Activated naive CD8-positive, alpha-beta T cell treated with anti-CD3 and anti-CD28 coated beads, Interleukin-2, amount 50 U/mL, for 16 hours (primary cell): ENCODE measurements at regions not wholly inside any gene's neighbourhood (a gene's known extent, or its start where the extent isn't known, plus 50 kb on each side); places are given as distances from the start of the nearest gene placed in this dataset.
"Not testable (repeated sequence)": the region's sequence is repeated elsewhere in the genome, so short reads cannot be mapped to it uniquely, and the experiment has no call there.

Experiments
- DNase-seq: peaks from one replicate; pipeline ENCODE4 v3.0.0-alpha.2; 2020; ENCODE audit warnings: low read depth, low spot score

DNA sequence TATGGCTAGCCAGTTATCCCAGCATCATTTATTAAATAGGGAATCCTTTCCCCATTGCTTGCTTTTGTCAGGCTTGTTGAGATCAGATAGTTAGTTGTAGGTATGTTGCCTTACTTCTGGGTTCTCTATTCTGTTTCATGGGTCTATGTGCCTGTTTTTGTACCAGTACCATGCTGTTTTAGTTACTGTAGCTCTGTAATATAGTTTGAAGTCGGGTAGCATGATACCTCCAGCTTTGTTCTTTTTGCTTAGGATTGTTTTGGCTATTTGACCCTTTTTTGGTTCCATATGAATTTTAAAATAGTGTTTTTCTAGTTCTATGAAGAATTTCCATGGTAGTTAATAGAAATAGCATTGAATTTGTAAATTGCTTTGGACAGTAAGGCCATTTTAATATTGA lies 300.5 kb downstream of the PTGER3 start:
- not testable (repeated sequence) for DNase-seq

DNA sequence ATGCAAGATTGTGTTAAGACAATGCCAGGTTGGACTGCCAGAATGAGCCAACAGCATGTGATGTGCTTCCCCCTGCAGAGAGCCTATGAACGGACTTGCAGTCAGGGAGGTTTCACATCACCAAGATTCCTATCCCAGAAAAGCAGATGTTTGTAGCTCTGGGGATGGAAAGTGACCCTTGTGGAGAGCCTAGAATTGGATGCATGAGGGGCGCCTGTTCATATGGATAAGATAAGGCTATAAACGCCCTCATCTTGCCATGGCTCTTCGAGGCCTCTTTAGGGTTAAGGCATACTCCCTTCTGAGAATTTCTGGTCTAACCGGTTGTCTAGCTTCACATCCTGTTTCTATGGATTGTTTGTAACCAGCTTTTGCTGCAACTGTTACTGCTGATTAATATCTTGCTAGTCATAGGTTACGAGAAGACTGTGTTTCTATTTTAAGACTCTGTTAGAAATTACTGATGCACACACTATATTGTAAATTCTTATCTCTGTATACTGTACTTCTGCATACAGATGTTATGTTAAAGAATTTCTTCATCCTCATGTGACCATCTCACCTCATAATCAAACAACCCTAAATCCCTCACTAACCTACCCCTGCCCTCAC lies 295.8 kb downstream of the PTGER3 start:
- not testable (repeated sequence) for DNase-seq

DNA sequence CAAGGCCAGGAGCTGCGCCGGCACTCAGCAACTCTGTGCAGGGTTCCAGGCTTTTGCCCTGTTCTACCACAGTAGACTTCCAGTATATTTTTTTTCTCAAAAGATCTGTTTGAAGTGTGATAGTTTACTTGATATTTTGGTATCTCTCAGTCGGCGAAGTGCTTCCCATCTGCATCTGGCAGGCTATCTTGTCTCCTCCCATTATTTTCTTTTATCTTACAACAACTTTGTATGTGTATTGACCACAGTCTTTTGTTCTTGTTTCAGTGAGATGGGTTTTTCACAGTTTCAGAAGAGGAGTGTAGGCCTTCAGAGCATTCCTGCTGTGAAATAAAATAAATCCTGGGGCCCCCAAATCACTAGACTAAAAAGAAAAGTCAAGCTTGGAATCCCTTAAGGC lies 292.9 kb downstream of the PTGER3 start:
- no peak for DNase-seq

GRCh38 chr1:70760154-70760553 lies 287.5 kb downstream of the PTGER3 start:
- DNase-seq = no peak

DNA sequence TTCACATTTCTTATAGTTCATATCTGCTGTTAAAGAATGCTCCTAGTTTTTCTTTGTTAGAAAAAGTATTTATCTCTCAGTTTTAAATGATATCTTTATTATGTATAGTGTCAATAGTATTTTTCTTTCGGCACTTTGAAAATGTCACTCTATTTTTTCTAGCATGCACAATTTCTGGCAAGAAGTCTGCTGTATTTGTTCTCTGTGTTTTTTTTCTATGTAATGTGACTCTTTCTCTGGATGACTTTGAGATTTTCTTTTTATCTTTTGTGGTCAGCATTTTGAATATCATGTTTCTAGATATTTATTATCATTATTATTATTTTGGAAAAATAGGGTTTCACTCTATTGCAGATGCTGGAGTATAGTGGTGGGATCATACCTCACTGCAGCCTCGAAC lies 285.2 kb downstream of the PTGER3 start:
- DNase-seq = no peak

DNA sequence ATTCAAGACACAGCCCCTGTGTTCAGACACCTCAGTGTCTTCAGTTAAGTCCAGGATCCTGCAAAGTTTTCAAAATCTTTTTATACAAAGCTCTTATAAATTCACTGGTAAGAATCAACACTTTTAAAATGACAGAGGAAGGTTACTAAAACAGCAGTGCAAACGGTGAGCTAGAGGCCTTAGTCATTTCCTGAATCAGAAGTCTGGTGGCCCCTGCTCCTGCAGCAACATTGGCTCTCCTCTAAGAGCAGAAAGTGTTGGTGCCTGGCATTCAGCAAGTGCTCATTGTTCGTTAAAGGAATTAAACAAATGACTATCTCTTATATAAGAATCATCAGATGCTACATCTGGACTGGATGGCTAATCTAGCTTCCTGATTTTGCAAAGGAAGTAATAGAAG lies 282.9 kb downstream of the PTGER3 start:
- DNase-seq = no peak

- no peak for DNase-seq
Observed at GRCh38 chr1:70767377-70767776, 280.2 kb downstream of the PTGER3 start.

GRCh38 chr1:70768216-70768615 lies 279.4 kb downstream of the PTGER3 start:
- DNase-seq = no peak

DNA sequence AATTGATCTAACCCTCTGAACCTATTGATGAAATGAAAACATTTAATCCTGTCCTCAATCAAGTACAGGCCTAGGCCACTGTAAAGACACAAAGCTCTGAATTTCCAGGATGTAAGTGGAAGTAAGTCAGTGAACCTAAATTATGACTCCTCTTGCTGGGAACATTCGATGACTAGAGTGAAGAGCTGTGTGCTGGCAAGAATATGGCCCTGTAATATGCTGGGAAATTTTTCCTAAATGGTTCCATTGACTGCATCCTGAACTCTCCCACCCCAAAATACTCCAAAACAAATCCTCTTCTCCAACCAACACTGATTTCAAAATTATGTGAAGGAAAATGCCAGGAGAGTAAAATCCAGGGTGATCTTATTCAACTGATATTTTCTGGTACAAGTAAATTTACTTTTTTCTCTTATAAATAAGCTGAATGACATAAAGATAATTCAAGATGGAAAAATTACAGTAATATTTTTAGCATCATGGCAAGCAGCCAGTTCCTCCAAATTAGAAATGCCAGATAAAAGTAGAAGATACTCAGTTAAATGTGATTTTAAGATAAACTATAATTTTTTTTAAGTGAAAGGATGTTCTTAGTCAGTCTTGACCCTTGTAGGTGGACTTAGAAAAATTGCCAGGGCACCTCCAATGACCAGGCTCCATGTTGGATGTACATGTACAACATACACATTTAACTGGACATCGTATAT lies 269.4 kb downstream of the PTGER3 start:
- no peak for DNase-seq

DNA sequence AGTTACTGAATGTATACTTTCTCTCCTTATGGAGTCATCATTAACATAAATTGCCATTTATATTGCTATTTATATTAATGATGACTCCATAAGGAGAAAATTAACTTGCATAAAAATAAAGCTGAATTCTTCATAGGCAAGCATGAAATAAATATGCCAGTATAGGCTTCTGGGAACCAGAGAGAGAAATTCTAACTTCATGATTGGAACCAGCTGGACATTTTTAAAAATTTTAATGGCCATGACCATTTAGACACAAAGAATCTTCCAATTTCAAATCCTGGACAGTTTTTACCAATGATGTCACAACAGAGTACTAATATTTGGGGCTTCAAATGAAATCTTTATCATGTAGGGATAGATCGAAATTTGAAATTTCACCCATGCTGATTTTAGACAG lies 268.7 kb downstream of the PTGER3 start:
- no peak for DNase-seq

DNA sequence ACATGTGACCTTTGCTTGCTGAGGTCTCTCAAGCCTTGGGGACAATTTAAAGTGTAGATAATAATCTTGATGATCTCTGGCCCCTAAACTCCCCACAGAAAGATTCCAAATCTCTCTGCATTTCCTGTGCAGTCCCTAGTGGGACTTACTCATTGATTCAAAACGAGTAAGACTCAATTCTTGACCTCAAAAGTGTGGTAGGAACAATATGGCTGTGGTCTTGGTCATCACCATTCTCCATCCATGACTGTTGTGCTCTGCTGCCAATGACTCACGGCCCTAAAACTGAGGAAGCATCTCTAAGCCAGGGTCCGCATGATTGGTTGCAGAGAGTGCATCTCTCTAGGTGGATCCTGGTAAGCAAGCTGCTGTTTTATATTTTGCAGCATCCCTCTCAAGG lies 268.0 kb downstream of the PTGER3 start:
- DNase-seq = no peak

DNA sequence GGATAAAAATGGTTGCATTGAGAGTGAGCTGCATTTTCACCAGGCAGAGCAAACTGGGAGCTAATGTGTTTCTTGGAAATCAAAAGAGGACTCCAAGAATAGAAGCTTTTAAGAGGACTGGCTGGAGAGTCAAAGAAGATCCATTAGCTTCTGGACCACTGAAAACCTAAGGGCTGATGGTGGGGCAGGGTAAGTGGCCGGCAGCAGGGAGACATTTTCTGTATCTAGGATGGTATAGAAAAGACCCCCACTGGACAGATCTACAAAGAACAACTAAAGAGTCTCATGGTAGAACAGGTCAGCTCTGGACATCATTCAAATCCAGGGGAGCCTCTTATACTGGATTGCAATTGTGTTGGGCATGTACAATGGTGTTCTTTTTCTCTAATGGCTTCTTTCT lies 262.3 kb downstream of the PTGER3 start:
- no peak for DNase-seq

DNA sequence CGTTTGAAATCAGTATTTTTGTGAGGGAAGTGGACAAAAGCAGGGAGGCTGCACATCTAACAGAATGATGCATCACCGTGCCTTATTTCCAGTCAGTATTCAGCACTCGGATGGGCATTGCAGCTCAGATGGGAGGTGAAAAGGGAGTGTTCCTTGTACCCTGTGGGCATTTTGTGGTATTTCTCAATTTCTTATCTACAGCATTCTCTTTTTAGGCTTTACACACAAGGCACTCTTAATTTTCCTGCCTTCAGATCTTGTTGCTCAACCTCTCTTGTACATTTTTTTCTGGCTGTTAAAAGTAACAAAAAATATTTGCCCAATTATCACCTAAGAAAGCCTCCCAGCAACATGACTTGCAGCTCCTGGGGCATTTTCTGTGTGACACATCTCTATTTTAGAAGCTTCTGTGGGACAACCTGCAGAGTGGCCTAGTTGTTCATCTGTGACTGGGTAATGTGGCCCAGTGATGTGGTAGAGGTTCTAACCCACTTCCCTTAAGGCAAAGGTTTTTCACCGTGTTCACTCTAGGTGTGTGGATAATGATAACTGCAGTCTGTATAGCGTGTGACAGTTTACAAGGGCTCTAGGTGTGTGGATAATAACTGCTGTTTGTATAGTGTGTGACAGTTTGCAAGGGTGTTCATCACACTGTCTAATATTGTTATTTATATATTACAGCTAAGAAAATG lies 257.2 kb downstream of the PTGER3 start:
- no peak for DNase-seq

- not testable (repeated sequence) for DNase-seq
Observed at GRCh38 chr1:70795064-70795463, 252.6 kb downstream of the PTGER3 start.

DNA sequence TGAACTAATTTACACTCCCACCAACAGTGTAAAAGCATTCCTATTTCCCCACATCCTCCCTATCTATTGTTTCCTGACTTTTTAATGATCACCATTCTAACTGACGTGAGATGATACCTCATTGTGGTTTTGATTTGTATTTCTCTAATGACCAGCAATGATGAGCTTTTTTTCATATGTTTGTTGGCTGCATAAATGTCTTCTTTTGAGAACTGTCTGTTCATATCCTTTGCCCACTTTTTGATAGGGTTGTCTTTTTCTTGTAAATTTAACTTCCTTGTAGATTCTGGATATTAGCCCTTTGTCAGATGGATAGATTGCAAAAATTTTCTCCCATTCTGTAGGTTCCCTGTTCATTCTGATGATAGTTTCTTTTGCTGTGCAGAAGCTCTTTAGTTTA lies 251.3 kb downstream of the PTGER3 start:
- not testable (repeated sequence) for DNase-seq

- DNase-seq = not testable (repeated sequence)
Observed at GRCh38 chr1:70802625-70803024, 245.0 kb downstream of the PTGER3 start.

GRCh38 chr1:70805641-70806040 lies 242.0 kb downstream of the PTGER3 start:
- DNase-seq = no peak

DNA sequence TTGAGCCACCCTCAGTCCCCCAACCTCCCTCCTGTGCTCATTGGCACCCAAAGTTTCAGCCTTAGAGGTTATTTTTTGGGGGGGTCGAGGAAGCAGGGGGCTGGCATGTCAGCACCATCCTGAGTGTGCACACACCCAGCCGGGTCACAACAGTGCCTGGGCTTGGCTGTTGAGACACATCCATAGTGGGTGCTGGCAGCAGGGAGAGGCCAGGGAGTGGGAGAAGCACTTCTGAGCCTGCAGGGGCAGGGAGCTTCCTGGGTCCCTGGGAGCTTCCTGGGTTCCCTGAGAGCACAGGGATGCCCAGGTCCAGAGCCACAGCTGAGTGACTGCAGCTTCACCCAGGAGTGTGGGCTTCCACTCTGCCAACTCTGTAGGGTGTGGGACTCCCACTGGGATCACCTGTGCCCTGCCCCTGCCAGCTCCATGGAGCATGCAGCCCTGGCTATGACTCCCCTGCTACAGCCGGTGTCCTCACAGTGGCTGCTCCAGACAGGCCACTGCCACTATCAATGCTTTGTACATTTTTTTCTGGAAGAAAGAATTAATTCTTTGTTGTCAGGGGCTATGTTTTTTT lies 240.4 kb downstream of the PTGER3 start:
- no peak for DNase-seq

- no peak for DNase-seq
Observed at GRCh38 chr1:70809069-70809468, 238.5 kb downstream of the PTGER3 start.

- DNase-seq = no peak
Observed at GRCh38 chr1:70811815-70812214, 235.8 kb downstream of the PTGER3 start.

- no peak for DNase-seq
Observed at GRCh38 chr1:70812442-70813109, 235.0 kb downstream of the PTGER3 start.

DNA sequence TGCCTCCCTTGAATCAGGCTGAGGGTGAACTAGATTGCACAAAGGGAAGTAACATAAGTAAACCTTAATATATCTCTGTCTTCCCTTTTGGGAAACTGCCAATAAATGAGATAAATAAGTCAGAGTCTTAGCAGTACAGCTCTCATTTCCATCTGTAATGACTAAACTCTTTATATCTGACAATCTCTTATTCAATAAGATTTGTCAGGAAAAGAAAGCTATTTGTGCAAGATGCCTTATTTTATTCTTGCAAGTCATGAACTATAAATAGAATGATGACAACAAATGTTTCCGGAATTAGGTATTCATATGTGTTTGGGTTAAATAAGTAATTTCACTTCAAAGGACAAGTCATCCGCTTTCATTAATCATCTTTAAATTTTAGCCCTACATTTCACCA lies 229.2 kb downstream of the PTGER3 start:
- no peak for DNase-seq
